IMR-90 (cell line): ENCODE measurements at regions not wholly inside any gene's neighbourhood (a gene's known extent, or its start where the extent isn't known, plus 50 kb on each side); places are given as distances from the start of the nearest gene placed in this dataset.

ENCODE experiments used
- ATAC-seq: fragments of 200-7000 bp; cut with Tn5 transposase; 2 replicates; pipeline ENCODE4 v1.9.1; 2020; ENCODE audit warnings: low read depth, mild to moderate bottlenecking, moderate library complexity
- BruUV-seq: library from RNA; stranded (reverse); fragments of 400-500 nt; replicated peaks from 2 replicates; lab custom pipeline; 2021; lab: Mats Ljungman, UMichigan
- CTCF ChIA-PET: fragments of 300-600 bp; formaldehyde crosslinking; extraction: SDS; loops from one replicate; lab custom pipeline; 2021; ENCODE audit warnings: antibody characterized with exemption; lab: Yijun Ruan, JAX
- POLR2A ChIA-PET: fragments of 300-600 bp; sonication (Branson Sonifier 250); formaldehyde crosslinking; loops from one replicate; lab custom pipeline; 2022; ENCODE audit warnings: antibody characterized with exemption; ENCODE audit not compliant: unreplicated experiment; lab: Charles Lee
- DNase-seq: peaks from one replicate; pipeline ENCODE4 v3.0.0; 2013
- H2AFZ ChIP-seq: replicated peaks from 2 replicates; pipeline ENCODE3; 2013; ENCODE audit warnings: low read length, mild to moderate bottlenecking; ENCODE audit not compliant: poor library complexity
- H2AK5ac ChIP-seq: 2 replicates; pipeline ENCODE4 v1.6.1; 2013; ENCODE audit warnings: low read depth, low read length, inconsistent platforms
- H2AK9ac ChIP-seq: replicated peaks from 2 replicates; pipeline ENCODE3; 2013; ENCODE audit warnings: mild to moderate bottlenecking, low read depth, low read length, moderate library complexity; ENCODE audit not compliant: poor library complexity
- H2BK120ac ChIP-seq: 2 replicates; pipeline ENCODE4 v1.6.1; 2013; ENCODE audit warnings: low read depth, low read length, inconsistent platforms
- H2BK15ac ChIP-seq: 3 replicates; pipeline ENCODE4 v1.6.1; 2013; ENCODE audit warnings: low read depth, low read length, inconsistent platforms
- H2BK20ac ChIP-seq: 2 replicates; pipeline ENCODE4 v1.6.1; 2013; ENCODE audit warnings: low read depth, mild to moderate bottlenecking, inconsistent platforms, low read length, moderate library complexity
- H2BK5ac ChIP-seq: 2 replicates; pipeline ENCODE4 v1.6.1; 2013; ENCODE audit warnings: mild to moderate bottlenecking, low read depth, low read length, inconsistent platforms; ENCODE audit not compliant: poor library complexity, severe bottlenecking
- H3K14ac ChIP-seq: replicated peaks from 2 replicates; pipeline ENCODE4 v1.6.1; 2013; ENCODE audit warnings: low read depth, low read length, inconsistent platforms
- H3K18ac ChIP-seq: 2 replicates; pipeline ENCODE4 v1.6.1; 2013; ENCODE audit warnings: low read depth, low read length, control low read depth
- H3K23ac ChIP-seq: 2 replicates; pipeline ENCODE4 v1.6.1; 2013; ENCODE audit warnings: low read depth, low read length, inconsistent platforms
- H3K27ac ChIP-seq: 2 replicates; pipeline ENCODE4 v1.5.1; 2013; ENCODE audit warnings: mild to moderate bottlenecking, control low read depth, low read length; ENCODE audit not compliant: insufficient read depth
- H3K27me3 ChIP-seq: 2 replicates; pipeline ENCODE4 v1.6.1; 2013; ENCODE audit warnings: low read length; ENCODE audit not compliant: control insufficient read depth, insufficient read depth
- H3K36me3 ChIP-seq: 2 replicates; pipeline ENCODE4 v1.6.1; 2013; ENCODE audit warnings: low read length, mixed read lengths; ENCODE audit not compliant: control insufficient read depth, insufficient read depth
- H3K4ac ChIP-seq: 2 replicates; pipeline ENCODE4 v1.6.1; 2013; ENCODE audit warnings: low read depth, low read length, inconsistent platforms
- H3K4me1 ChIP-seq: 2 replicates; pipeline ENCODE4 v1.6.1; 2013; ENCODE audit warnings: low read length, mixed read lengths; ENCODE audit not compliant: control insufficient read depth, insufficient read depth
- H3K4me2 ChIP-seq: 2 replicates; pipeline ENCODE4 v1.6.1; 2013; ENCODE audit warnings: low read depth, mild to moderate bottlenecking, control low read depth, low read length, moderate library complexity
- H3K4me3 ChIP-seq: 2 replicates; pipeline ENCODE4 v1.5.1; 2013; ENCODE audit warnings: low read depth, mild to moderate bottlenecking, control low read depth, low read length, moderate library complexity; ENCODE audit not compliant: insufficient read depth
- H3K56ac ChIP-seq: 2 replicates; pipeline ENCODE4 v1.6.1; 2013; ENCODE audit warnings: low read length, inconsistent platforms; ENCODE audit not compliant: insufficient read depth; ENCODE audit errors: extremely low read depth
- H3K79me1 ChIP-seq, 2 experiments: 2 replicates each; pipeline ENCODE4 v1.6.1; 2013; ENCODE audit warnings: low read length in 2 of 2, inconsistent platforms in 1 of 2, low read depth in 1 of 2
- H3K9ac ChIP-seq: 2 replicates; pipeline ENCODE4 v1.6.1; 2013; ENCODE audit warnings: low read depth, low read length, control low read depth
- H3K9me1 ChIP-seq: 2 replicates; pipeline ENCODE4 v1.6.1; 2013; ENCODE audit warnings: low read length, inconsistent platforms; ENCODE audit not compliant: insufficient read depth
- H3K9me3 ChIP-seq: 2 replicates; pipeline ENCODE4 v1.6.1; 2013; ENCODE audit warnings: low read length; ENCODE audit not compliant: control insufficient read depth, insufficient read depth
- H4K20me1 ChIP-seq: 2 replicates; pipeline ENCODE4 v1.6.1; 2013; ENCODE audit warnings: low read length, inconsistent platforms; ENCODE audit not compliant: insufficient read depth
- H4K5ac ChIP-seq: 2 replicates; pipeline ENCODE4 v1.6.1; 2013; ENCODE audit warnings: mild to moderate bottlenecking, low read depth, low read length, control low read depth
- H4K8ac ChIP-seq, 2 experiments: 2 replicates each; pipeline ENCODE4 v1.6.1; 2013; ENCODE audit warnings: low read depth in 2 of 2, low read length in 2 of 2, control low read depth in 1 of 2, inconsistent platforms in 1 of 2
- H4K91ac ChIP-seq: 2 replicates; pipeline ENCODE4 v1.6.1; 2013; ENCODE audit warnings: low read depth, low read length, inconsistent platforms; ENCODE audit not compliant: insufficient read depth
- BHLHE40 ChIP-seq: fragments of 150-350 bp; IDR thresholded peaks from 2 replicates; pipeline ENCODE4 v1.6.1; 2016; ENCODE audit warnings: mild to moderate bottlenecking, low read depth, low read length
- CEBPB ChIP-seq: IDR thresholded peaks from 2 replicates; pipeline ENCODE4 v1.6.1; 2012; ENCODE audit warnings: low read depth, low read length, improper control_type of control experiment
- CHD1 ChIP-seq: IDR thresholded peaks from 2 replicates; pipeline ENCODE4 v1.6.1; 2012; ENCODE audit warnings: low read depth, low read length, improper control_type of control experiment
- CTCF ChIP-seq: conservative IDR thresholded peaks from 2 replicates; pipeline ENCODE4 v1.5.1; 2012; ENCODE audit warnings: mild to moderate bottlenecking, low read depth, low read length, improper control_type of control experiment
- ELK1 ChIP-seq: fragments of 150-350 bp; IDR thresholded peaks from 2 replicates; pipeline ENCODE4 v1.6.1; 2016; ENCODE audit warnings: low read depth, mild to moderate bottlenecking, low read length, moderate library complexity, borderline replicate concordance
- FOS ChIP-seq: fragments of 150-350 bp; IDR thresholded peaks from 2 replicates; pipeline ENCODE4 v1.6.1; 2016; ENCODE audit warnings: low read depth, low read length
- MAFK ChIP-seq: IDR thresholded peaks from 2 replicates; pipeline ENCODE4 v1.6.1; 2012; ENCODE audit warnings: low read depth, low read length, improper control_type of control experiment
- MAZ ChIP-seq: IDR thresholded peaks from 2 replicates; pipeline ENCODE4 v1.6.1; 2012; ENCODE audit warnings: low read depth, mild to moderate bottlenecking, low read length, improper control_type of control experiment, moderate library complexity, borderline replicate concordance
- MXI1 ChIP-seq: IDR thresholded peaks from 2 replicates; pipeline ENCODE4 v1.6.1; 2012; ENCODE audit warnings: low read depth, mild to moderate bottlenecking, low read length, moderate library complexity, borderline replicate concordance
- NFE2L2 ChIP-seq: fragments of 150-350 bp; IDR thresholded peaks from 2 replicates; pipeline ENCODE4 v1.6.1; 2016; ENCODE audit warnings: low read depth, mild to moderate bottlenecking, low read length
- POLR2A ChIP-seq: IDR thresholded peaks from 2 replicates; pipeline ENCODE4 v1.6.1; 2012; ENCODE audit warnings: mild to moderate bottlenecking, low read depth, low read length
- RAD21 ChIP-seq: IDR thresholded peaks from 2 replicates; pipeline ENCODE4 v1.6.1; 2012; ENCODE audit warnings: low read length, improper control_type of control experiment
- RCOR1 ChIP-seq: IDR thresholded peaks from 2 replicates; pipeline ENCODE4 v1.6.1; 2012; ENCODE audit warnings: mild to moderate bottlenecking, low read length, improper control_type of control experiment; ENCODE audit not compliant: insufficient replicate concordance
- RFX5 ChIP-seq: IDR thresholded peaks from 2 replicates; pipeline ENCODE4 v1.8.0; 2012; ENCODE audit warnings: low read depth, mild to moderate bottlenecking, low read length, moderate library complexity
- SMC3 ChIP-seq: fragments of 150-350 bp; IDR thresholded peaks from 2 replicates; pipeline ENCODE4 v1.6.1; 2016; ENCODE audit warnings: low read depth, mild to moderate bottlenecking, antibody characterized with exemption, low read length, moderate library complexity
- USF2 ChIP-seq: fragments of 150-350 bp; IDR thresholded peaks from 2 replicates; pipeline ENCODE4 v1.6.1; 2017; ENCODE audit warnings: mild to moderate bottlenecking, antibody characterized with exemption, low read length, low read depth
- WGBS, 2 experiments: methylation state at CpG; one replicate each; pipeline versions ENCODE4 v1.1.5 to v1.1.7; 2013; ENCODE audit warnings: missing lambda C conversion rate in 2 of 2; ENCODE audit not compliant: insufficient read length in 1 of 2; ENCODE audit errors: extremely low coverage in 2 of 2; 5-methylcytosine and 5-hydroxymethylcytosine counted together
- dilution Hi-C: fragments of 300-500 bp; cut with HindIII; formaldehyde crosslinking; loops from one replicate; pipeline ENCODE4 v1.14.3; 2018; ENCODE audit warnings: low sequenced_read_pairs; ENCODE audit not compliant: unreplicated experiment
- in situ Hi-C: fragments of 300-500 bp; cut with MboI; formaldehyde crosslinking; loops from 3 replicates; pipeline ENCODE4 v1.14.3; 2019; ENCODE audit warnings: low sequenced_read_pairs, inconsistent platforms, mixed read lengths
- intact Hi-C: fragments of 100-400 bp; cut with micrococcal nuclease; formaldehyde crosslinking; loops from 2 replicates; pipeline ENCODE4 v1.10.0; 2022

GRCh38 chr3:145519398-145520047 is 641.5 kb downstream of the PLOD2 start:
- no peak overlapping the region for H2AK5ac ChIP-seq
- TF ChIP-seq NFE2L2 (no peak), MAFK (no peak), SMC3 (no peak), CHD1 (no peak), BHLHE40 (no peak), MXI1 (no peak), USF2 (no peak), RFX5 (no peak), RAD21 (no peak), FOS (no peak), CTCF (no peak), CEBPB (no peak), POLR2A (no peak), RCOR1 (no peak), ELK1 (no peak), MAZ (no peak)
- no peak overlapping the region for H2BK120ac ChIP-seq
- H3K36me3 ChIP-seq, result no peaks in the 10 kb centered on the region
- no TSS peak for BruUV-seq
- no peak overlapping the region for H3K4me3 ChIP-seq
- H3K9ac ChIP-seq, result no peak overlapping the region
- H2AK9ac ChIP-seq, result no peak overlapping the region
- 0 out of 2 replicates have a peak, but pooled peaks cover 4% of the 10 kb centered on the region for H3K9me3 ChIP-seq
- no peak overlapping the region for H3K27ac ChIP-seq
- H2BK5ac ChIP-seq, result no peak overlapping the region
- intact Hi-C loops (loop anchor here (2.0 kb wide), 1 partner anchor 17 kb away; no protein-coding TSS in a partner anchor), dilution Hi-C loops (no loop called here), in situ Hi-C loops (no loop called here)
- no peak overlapping the region for H2BK20ac ChIP-seq
- H2AFZ ChIP-seq, result no peak overlapping the region
- DNase-seq, result no peak
- no peak overlapping the region for H4K5ac ChIP-seq
- POLR2A ChIA-PET, result no interaction called here
- no peak overlapping the region for H4K8ac ChIP-seq
- H3K4me1 ChIP-seq, result no peaks in the 10 kb centered on the region
- H3K4ac ChIP-seq, result no peak overlapping the region
- H3K79me1 ChIP-seq, result no peaks in the 10 kb centered on the region
- no peak overlapping the region for H3K18ac ChIP-seq
- no peak overlapping the region for H3K4me2 ChIP-seq
- H3K23ac ChIP-seq, result no peak overlapping the region
- no peak for ATAC-seq
- H4K91ac ChIP-seq, result no peak overlapping the region
- H4K20me1 ChIP-seq, result no peaks in the 10 kb centered on the region
- no peak overlapping the region for H2BK15ac ChIP-seq
- H3K56ac ChIP-seq, result no peak overlapping the region
- CTCF ChIA-PET, result no interaction called here
- H3K14ac ChIP-seq, result no peak overlapping the region
- H3K9me1 ChIP-seq, result no peaks in the 10 kb centered on the region
- WGBS, 2 experiments, result no CpG with 5 or more reads among the region's 6 CpGs
- H3K27me3 ChIP-seq, result no peaks in the 10 kb centered on the region
